Putamen (tissue), 1 donor: ENCODE measurements at regions not wholly inside any gene's neighbourhood (a gene's known extent, or its start where the extent isn't known, plus 50 kb on each side); places are given as distances from the start of the nearest gene placed in this dataset.
"Not testable (repeated sequence)": the region's sequence is repeated elsewhere in the genome, so short reads cannot be mapped to it uniquely, and the experiment has no call there.

Experiments
- DNase-seq: peaks from one replicate; pipeline ENCODE4 v3.0.0-alpha.2; 2016; ENCODE audit warnings: low spot score

DNA sequence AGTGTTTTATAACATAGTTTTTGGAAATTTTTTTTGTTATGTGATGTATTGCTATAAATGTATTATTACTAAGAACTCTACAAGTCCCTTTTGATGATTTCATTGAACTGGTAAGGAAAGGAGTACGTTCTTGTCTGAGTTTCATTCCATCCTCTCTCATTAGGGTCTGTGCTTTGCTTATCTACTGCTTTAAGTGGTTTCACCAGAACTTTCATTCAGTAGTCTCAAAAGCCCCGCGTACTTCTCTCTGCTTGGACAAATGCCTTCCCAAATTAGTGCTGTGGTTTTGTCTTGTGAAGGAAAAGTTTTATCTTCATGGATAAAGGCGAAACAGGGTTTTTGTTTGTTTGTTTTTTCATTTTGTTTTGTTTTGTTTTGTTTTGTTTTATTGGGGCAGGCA is 469.8 kb upstream of the WWC1 start:
- no peak for DNase-seq

DNA sequence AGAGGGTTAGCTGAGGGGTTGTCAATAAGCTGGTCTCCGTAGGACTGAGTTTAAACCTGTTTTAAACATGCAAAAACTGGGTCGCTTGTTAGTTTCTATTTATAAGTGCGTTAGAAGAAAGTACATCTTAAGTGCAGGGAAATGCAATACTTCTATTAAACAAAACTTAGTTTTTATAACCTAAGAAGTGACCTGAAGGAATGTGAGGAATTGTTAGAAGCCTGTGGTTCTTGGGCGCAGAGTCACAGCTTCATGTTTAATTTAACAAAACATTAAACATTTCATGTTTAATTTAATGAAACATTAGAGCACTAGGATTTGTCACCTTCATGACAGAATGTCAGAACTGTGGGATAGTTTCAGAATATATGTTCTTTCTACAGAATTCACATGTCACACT is 469.2 kb upstream of the WWC1 start:
- DNase-seq: no peak

DNA sequence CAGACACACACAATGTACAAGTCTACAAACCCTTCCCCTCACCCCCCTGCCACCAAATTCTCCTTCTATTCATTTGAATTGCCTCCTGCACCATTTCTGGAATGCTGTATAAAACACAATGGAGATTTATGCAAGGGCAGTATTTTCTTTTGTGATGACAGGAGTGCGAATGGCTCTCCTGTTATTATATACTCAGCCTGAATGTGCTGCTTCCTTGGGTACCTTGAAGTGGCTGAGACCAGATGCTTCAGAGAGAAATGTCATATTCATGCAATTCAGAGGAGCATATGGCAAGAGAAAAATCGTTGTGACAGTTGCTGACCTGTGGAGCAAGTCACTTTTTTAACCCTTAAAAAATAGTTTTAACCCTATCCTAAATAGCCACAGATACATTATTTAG is 468.0 kb upstream of the WWC1 start:
- no peak for DNase-seq

DNA sequence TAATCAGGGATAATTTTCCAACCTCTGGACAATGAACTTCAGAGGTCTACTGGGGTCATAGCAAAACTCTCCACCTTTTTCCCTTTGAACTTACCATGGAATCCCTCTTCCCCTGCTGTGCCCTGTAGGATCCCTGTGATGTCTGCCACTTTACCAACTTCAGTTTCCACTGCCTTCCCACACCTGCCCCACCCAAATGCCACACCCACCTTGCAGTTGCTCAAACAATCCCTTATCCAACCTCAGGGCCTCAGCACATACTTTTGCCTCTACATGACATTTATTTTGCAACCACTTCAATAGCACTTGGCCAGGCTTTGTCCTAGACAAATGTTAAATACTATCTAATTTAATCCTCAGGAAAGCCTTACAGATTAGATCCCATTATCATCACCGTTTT is 463.7 kb upstream of the WWC1 start:
- no peak for DNase-seq

DNA sequence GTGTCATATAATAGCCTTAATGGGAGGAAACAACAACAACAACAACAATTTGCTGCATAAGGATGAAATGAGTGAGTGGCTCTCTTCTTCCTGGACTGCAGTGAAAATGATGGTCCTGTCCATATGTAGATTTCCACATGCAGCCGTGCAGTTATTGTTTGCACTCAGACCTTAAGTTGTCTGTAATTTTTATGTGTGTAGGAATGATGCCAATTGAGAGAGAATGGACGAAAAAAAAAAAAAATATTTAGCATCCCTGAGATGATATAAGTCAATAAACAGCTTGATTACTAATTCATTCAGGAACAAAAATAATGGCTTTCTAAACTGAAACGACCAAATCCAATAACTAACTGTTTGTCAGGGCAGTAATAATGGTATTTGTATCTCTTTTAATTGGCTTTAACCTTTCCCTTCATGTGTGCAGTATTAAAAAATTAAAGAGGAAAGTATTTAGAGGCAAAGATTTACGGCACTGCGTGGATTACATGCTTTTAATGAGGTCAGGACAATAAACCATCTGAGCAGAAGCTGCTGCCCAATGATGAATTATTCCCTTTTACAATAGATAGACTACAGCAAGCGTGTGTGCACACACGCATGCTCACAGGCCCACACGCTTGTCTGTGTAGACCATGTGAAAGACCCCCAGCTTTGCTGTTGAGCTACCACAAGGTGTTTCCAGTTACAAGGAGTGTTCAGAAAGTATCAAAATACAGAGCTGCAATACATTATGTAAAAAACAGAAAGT is 459.5 kb upstream of the WWC1 start:
- no peak for DNase-seq

DNA sequence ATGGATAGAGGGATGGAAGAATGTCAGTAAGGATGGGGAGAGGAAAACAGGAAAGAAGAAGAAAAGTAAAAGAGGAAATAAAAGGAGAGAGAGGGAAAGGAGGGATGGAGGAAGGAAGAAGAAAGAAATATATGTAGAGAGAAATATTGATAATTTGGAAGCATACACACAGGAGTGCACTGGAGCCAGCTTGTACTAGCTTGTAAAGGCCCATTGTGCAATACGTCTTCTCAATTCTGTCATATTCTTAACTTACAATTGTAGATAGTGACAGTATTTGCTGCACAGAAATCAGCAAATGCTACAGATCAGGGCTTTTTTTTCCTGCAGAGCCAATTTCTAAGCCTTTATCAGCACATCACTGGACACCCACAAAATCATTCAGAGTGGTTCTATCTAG is 458.8 kb upstream of the WWC1 start:
- DNase-seq: no peak

DNA sequence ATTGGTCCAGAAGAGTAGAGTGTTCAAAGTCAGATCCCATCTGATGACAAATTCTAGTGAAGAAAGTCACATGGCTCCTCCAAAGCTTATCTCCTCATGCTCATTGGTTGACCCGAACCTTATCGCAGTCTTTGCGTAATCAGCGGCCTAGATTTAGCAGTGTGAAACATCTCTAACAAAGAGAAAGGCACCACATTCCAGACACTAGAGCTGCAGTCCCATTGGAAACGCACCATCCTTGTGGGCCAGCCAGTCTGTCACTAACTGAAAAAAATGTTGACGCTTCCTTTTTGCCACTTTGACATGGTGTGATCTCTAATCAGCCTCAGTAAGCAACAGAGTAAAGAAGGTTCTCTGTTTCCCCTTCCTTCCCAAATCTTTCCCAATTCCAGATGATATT is 458.0 kb upstream of the WWC1 start:
- no peak for DNase-seq

DNA sequence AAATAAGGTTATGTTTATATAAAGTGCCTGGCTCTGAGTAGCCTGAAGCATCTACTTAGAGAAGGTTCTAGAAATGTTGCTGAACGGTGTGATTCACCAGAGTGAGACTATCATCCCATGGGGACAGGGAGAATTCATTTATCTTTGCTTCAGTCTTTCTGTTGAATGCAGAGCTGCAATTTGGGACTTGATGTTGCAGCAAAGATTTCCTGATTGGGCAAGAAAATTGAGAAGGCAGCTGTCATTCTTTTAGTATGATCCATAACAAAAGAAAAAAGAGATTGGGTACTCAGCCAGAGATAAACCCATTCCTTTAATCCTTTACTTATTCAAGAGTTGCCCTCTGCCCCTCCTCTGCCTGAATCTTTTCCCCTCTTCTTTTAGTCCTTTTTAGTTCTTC is 456.3 kb upstream of the WWC1 start:
- no peak for DNase-seq

DNA sequence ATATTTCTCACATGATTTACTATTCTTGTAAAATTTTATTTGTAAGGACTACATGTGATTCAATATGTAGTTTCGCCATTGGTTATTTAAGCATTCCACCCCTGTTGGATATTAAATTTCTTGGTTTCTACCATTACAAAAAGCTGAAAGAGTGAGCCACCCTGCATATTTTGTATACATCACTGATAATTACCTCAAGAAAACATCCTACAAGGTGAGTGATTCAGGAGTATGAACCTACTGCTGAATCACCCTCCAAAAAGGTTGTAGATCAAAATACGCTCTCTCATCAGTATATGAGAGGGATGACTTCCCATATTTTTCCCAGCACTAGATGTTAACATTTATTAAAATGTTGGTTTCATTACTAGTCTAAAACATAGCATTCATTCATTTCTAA is 454.3 kb upstream of the WWC1 start:
- no peak for DNase-seq

DNA sequence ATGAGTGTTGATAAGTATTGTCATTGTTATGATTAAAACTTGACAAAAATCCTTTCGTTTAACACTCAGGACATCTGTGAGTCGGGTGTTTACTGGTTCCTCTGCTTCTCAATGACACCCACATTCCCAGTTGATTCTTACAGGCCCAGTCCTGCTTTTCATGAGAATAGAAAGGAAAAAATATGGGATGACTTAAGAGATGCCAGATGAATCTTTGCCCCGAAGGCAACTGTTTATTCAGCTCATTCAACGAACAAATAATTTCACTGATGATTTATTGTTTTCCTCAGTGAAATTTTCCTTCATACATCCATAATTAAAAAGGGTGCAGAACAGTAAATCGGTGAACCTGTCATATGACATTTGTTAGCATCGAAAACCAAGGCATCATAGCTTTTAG is 452.4 kb upstream of the WWC1 start:
- no peak for DNase-seq

DNA sequence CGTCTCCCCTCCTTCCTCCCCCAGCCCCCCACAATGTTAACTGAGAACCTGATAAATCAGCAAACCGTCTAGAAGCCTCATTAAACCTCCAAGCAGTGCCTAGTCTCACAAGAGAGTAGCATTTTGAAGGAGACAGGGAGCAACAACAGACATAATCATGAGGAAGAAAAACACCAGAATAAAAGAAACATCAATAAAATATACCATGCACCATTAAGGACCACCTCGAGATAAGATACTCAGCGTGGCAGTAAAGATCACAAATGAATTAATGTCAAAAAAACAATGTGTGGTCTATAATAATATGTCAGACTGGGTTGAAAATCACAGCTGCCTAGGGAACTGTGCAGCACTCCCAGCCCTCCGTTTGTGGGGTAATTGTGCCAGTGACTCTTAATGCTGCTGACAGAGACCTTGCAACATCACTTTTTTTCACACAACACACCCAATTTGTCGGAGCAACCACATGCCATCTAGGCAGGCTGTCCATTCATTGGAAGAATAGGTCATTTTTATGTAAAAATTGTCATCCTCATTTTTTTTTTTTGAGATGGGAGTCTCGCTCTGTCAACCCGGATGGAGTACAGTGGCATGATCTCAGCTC is 450.8 kb upstream of the WWC1 start:
- no peak for DNase-seq

DNA sequence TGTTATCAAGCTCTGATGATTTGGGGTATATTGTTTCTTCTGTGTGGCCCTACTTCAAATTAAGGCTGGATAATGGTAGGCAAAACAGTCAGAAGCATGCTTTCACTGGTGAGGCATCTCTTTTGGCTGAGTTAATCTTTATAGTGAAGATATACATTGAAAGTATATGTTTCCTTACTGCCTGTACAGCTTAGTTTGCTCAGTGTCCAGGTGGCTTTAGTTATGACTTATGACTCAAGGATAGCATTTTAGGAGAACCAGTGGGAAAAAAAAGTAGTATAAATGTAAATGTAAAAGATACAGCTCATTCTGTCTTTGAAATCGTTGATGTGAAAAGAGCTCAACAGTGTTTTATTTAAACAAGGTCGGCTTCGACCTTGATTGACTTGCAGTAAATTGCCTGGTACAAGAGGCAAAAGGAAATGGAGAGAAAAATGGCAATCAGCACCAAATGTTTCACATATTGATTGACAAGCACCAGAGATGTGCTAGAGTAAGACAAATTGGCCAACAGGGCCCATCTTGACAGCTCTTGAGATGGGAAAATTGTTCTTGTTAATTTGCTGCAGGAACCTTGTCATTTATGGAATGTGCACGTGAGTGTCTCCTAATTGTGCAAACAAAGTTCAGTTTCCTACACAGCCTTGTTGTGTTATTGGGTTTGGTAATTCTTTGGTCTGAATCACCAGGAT is 447.4 kb upstream of the WWC1 start:
- DNase-seq: no peak

DNA sequence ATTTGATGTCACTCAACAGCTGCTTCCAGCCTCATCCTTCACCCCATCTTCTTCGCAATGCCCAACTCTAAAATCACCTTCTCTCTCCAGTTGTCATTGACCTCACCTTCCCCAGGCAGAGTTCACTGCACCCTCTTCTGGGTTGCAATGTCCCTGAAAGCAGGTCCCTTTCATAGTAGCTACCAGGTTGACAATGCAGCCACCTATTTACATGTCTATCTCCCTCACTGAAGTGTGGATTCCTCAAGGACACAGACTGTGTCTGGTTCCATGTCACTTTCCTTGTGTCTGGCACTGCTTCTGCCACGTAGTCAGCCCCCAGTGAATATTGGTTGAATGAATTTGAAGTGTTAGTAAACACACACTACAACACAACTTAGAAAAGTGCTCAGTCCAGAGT is 445.5 kb upstream of the WWC1 start:
- no peak for DNase-seq

DNA sequence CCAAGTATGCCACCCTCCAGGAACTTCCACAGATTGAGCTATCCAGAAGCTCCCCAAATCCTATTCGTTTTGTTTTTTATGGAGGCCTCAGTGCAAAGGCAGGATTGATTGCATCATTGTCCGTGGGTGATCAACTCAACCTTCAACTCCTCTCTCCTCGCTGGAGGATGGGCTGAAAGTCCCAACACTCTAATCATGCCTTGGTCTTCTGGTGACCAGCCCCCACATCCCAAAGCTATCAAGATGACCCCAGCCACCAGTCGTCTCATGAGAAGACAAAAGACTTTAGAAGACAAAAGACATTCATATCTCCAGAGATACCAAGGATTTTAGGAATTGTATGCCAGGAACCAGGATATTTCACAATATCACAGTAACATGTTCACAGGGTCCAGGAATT is 441.6 kb upstream of the WWC1 start:
- DNase-seq: no peak

DNA sequence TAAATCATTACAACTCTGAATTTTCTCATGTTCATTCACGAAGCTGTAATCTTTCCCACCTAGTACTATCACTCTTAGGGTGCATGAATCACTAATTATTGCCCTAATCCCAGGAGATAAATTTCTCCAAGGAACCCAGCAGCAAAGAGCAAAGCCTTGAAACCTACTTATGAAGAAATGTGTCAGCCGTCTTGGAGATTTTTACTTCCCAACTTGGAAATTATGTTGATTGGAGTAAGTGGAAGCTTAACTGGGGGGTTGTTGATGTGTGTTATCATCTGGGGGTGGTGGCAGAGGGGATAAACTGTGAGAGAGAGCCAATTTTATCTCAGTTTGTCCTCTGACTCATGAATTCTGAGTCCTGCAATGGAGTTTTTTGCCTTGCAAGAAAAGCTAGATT is 440.5 kb upstream of the WWC1 start:
- no peak for DNase-seq

DNA sequence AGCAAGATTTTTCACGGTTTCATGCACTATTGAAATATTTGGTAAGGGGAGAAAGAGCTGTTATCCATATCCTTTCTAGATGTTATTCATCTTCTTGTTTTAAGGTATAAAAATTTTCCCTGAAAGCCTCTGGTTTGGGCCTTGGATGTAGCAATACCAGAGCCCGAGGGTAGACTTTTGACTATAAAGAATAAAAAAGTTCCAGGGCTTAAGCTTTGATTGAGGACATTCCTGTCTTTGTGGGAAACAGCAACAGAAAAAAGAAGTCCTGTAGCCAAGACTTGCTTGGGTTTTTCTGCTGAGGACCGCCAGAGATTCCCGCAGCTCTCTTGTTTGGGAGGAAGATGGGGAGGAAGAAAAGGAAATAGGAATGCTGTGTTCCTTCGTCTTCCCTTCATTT is 440.0 kb upstream of the WWC1 start:
- no peak for DNase-seq

DNA sequence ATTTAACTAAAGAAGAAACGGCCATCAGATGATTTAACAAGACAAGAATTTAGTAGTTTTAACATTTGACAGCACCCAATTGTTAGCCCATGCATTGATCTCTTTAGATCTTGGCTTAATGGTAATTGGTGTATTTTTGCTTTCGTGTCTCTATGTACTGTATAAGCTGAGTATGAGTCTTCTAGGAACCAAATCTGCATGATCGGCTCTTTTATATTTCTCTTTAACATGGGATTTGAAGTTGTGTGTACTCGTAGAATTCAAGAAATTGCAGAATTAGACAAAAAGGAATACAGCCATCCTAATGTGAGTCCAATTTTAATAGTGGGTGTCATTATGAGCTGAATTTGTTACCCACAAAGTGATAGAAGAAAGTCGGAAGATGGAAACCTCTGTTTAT is 438.9 kb upstream of the WWC1 start:
- DNase-seq: no peak

DNA sequence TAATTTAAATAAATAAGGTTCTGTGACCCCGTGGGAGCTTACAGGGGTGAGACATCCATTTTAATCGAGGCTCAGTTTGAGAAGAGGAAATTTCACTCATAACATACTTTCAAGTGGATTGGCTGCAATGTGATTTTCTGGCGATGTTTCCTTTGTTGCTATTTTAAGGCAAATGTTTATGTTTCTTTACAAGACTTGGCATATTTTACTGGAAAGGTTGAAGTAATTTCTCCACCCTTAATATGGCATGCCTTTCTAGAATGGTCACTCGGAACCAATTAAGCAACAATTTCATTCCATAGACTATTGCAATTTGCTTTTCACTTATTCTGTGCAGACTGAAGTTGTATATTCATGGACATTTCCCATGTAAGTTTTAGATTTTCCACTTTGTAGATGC is 438.0 kb upstream of the WWC1 start:
- DNase-seq: no peak

DNA sequence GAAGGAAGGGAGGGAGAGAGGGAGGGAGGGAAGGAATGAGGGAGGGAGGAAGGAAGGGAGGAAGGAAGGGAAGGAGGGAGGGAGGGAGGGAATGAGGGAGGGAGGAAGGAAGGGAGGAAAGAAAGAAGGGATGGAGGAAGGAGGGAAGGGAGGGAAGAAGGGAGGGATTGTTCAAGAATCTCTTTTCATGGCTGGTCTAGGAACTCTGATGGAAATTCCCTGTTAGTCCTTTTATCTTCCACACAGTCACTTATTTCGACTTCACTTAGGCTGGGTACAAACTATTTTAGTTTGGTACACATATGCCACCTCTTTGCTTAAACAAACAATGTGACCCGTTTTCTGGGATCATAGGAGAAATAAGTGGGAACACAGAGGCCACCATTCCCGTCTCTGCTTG is 435.6 kb upstream of the WWC1 start:
- no peak for DNase-seq

DNA sequence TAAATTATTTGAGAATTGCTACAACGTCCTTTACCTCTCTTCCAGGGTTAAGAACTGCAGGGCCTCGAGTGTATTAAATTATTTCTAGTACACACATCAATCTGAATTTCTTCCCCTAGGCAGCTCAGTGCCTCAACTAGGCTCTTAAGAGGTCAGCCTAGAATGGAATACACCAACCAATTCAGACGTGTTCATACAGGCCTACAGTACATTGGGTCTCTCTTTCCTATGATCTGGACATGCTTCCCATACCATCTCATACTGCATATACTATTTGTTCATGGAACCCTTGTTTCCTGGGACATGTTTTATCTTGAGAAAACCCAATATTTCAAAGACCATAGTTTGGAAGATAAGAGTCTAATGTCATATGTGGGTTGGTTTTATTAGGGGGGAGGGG is 434.1 kb upstream of the WWC1 start:
- no peak for DNase-seq

DNA sequence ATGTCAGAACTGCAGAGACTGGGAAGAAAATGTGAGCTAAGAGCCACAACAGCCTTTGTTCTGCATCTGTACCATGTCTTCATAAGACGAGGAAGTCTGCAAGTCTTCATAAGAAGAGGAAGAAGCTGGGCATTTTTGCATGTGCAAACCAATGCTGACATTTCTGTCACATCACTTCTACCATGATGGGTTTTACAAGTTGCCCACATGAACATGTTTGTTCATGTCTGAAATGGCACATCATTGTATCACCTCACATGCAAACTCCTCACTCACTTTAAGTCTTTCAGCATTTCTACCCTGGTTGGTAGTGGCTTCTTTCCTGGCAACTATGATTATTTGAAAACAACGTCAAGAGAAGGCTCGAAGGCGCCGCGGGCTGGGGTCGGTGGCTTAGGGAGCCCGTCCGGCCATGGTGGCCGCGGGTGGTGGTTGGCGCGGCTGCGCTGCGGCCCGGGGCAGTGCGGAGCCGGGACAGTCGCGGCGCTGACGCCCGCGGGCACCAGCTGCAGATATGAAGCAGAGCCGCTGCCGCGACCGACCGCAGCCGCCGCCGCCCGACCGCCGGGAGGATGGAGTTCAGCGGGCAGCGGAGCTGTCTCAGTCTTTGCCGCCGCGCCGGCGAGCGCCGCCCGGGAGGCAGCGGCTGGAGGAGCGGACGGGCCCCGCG is 433.1 kb upstream of the WWC1 start:
- DNase-seq: not testable (repeated sequence)

DNA sequence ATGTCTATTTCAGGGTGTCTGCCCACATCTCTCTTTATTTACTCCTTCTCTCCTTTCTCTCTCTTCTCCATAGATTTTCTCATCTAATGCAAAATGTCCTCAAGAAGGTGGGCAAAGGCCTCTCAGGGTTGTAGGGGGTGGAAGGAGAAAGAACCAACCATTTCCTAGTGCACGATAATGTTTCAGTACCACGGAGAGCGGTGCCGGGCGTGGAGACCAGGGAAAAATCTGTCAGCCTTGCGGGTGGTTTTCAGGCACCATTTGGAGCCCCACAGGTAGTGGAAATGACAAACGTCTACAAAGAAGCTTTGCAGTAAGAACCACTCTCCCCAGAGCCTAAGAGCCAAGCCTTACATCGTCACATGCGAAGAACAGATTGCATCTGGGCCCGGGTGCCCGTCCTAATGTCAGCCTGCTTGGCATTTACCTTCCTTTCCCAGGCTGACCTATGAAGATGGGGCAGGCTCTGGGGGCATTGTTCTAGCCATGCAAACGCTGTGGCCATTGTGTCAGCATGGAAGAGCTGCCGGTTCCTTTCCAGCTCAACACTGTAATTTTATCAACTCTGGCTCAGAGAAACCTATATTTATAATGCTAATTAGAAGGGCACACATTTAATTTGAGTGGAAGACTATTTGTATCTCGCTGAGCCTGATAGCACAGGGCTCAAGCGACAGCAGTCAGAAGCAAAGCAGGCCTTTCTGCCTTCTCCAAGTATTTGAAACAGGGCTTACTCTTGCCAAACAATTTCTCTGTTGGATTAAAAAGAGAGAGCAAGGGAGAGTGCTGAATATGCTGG is 430.1 kb upstream of the WWC1 start:
- DNase-seq: no peak
